ENCODE measurements at regions not wholly inside any gene's neighbourhood (a gene's known extent, or its start where the extent isn't known, plus 50 kb on each side); places are given as distances from the start of the nearest gene placed in this dataset.
"Not testable (repeated sequence)": the region's sequence is repeated elsewhere in the genome, so short reads cannot be mapped to it uniquely, and the experiment has no call there.

- ATAC-seq: no peak
These were observed 102.5 kb upstream of the SLC35G4 start for GRCh38 chr18:11506856-11507255.

- ATAC-seq: no peak
These were observed 103.4 kb upstream of the SLC35G4 start for GRCh38 chr18:11505993-11506392.

- ATAC-seq: no peak
These were observed 104.4 kb upstream of the SLC35G4 start for GRCh38 chr18:11504962-11505361.

- ATAC-seq: no peak
These were observed 107.0 kb upstream of the SLC35G4 start for GRCh38 chr18:11502368-11502767.

- ATAC-seq: no peak
These were observed 108.0 kb upstream of the SLC35G4 start for GRCh38 chr18:11501352-11501751.

GRCh38 chr18:11500153-11501122 is 109.0 kb upstream of the SLC35G4 start:
- ATAC-seq: peak; percentile 94

GRCh38 chr18:11498821-11499220 is 110.6 kb upstream of the SLC35G4 start:
- ATAC-seq: no peak

- no peak for ATAC-seq
These were observed 111.8 kb upstream of the SLC35G4 start for GRCh38 chr18:11497585-11497984.

- ATAC-seq: no peak
These were observed 112.7 kb upstream of the SLC35G4 start for GRCh38 chr18:11496526-11497172.

GRCh38 chr18:11495441-11495840 is 114.0 kb upstream of the SLC35G4 start:
- ATAC-seq: no peak

- no peak for ATAC-seq
These were observed 115.3 kb upstream of the SLC35G4 start for GRCh38 chr18:11494107-11494506.

GRCh38 chr18:11489266-11489899 is 120.0 kb upstream of the SLC35G4 start:
- ATAC-seq: no peak

- no peak for ATAC-seq
These were observed 121.2 kb upstream of the SLC35G4 start for GRCh38 chr18:11488175-11488574.

GRCh38 chr18:11487390-11487789 is 122.0 kb upstream of the SLC35G4 start:
- ATAC-seq: no peak

- ATAC-seq: no peak
These were observed 127.1 kb upstream of the SLC35G4 start for GRCh38 chr18:11482271-11482670.

GRCh38 chr18:11480692-11481091 is 128.7 kb upstream of the SLC35G4 start:
- no peak for ATAC-seq

GRCh38 chr18:11479031-11479430 is 130.4 kb upstream of the SLC35G4 start:
- not testable (repeated sequence) for ATAC-seq

GRCh38 chr18:11470941-11471340 is 138.5 kb upstream of the SLC35G4 start:
- no peak for ATAC-seq

GRCh38 chr18:11468617-11469016 is 140.8 kb upstream of the SLC35G4 start:
- ATAC-seq: no peak

- ATAC-seq: no peak
These were observed 141.3 kb upstream of the SLC35G4 start for GRCh38 chr18:11468120-11468519.

GRCh38 chr18:11467611-11468010 is 141.8 kb upstream of the SLC35G4 start:
- ATAC-seq: no peak

- no peak for ATAC-seq
These were observed 145.3 kb upstream of the SLC35G4 start for GRCh38 chr18:11464129-11464528.

GRCh38 chr18:11458447-11458846 is 150.9 kb upstream of the SLC35G4 start:
- ATAC-seq: no peak

Measured in esophagus mucosa (tissue), 1 donor.